ENCODE measurements at regions not wholly inside any gene's neighbourhood (a gene's known extent, or its start where the extent isn't known, plus 50 kb on each side); places are given as distances from the start of the nearest gene placed in this dataset.

DNA sequence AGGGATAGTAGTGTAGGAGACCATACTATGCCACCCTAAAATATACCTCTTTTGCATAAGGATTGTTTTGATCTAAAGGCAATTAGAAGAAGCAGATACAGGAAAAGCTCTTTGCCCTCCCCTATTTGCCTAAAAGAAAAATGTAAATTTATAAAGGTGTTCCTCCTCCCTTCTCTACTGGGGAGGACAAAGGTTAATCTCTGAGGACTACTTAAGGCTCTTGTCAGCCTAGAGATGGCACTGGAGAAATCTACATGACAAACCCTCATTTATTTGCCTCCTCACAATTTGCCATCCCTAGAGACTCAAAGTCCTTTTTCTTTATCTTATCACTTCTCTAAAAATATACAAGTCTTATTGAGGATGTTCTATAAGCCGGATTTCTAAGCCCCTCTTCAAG lies 1021.8 kb downstream of the STPG2 start:
- Histone ChIP-seq H3F3A (ENCODE audit: low read depth) (no peaks in the 10 kb centered on the region), H3K79me2 (ENCODE audit: insufficient read depth, low read length) (no peaks in the 10 kb centered on the region), H3K27me3 (ENCODE audit: insufficient read depth, low read length, poor library complexity, severe bottlenecking) (no peaks in the 10 kb centered on the region), H3K9me2 (replicated peaks; ENCODE audit: low read depth, low read length) (no peaks in the 10 kb centered on the region), H3K4me1 (ENCODE audit: insufficient read depth, low read length, poor library complexity, severe bottlenecking) (no peaks in the 10 kb centered on the region), H3K36me3 (ENCODE audit: insufficient read depth, low read length) (no peaks in the 10 kb centered on the region), H3K4me3 (ENCODE audit: low read length, poor library complexity, severe bottlenecking) (no peak overlapping the region), H3K4me2 (ENCODE audit: low read depth, low read length, poor library complexity, severe bottlenecking) (no peak overlapping the region), H3K9ac (ENCODE audit: low read depth, low read length, poor library complexity, severe bottlenecking) (no peak overlapping the region), H3K9me3 (ENCODE audit: insufficient read depth, low read depth, low read length) (no peaks in the 10 kb centered on the region), H4K20me1 (ENCODE audit: insufficient read depth, low read length, poor library complexity, severe bottlenecking) (no peaks in the 10 kb centered on the region), H2AFZ (ENCODE audit: low read length) (no peak overlapping the region)
- no peak for TF ChIP-seq EZH2phosphoT487 (IDR thresholded peaks at IDR 0.05; ENCODE audit: borderline replicate concordance)
- TF ChIP-seq CTCF (conservative IDR thresholded peaks at IDR 0.05; ENCODE audit: low read length) = no peak

- no peaks in the 10 kb centered on the region for H3K4me1 ChIP-seq (ENCODE audit: insufficient read depth, low read length, poor library complexity, severe bottlenecking)
- H3K9me3 ChIP-seq (ENCODE audit: insufficient read depth, low read depth, low read length) = no peaks in the 10 kb centered on the region
- no peaks in the 10 kb centered on the region for H4K20me1 ChIP-seq (ENCODE audit: insufficient read depth, low read length, poor library complexity, severe bottlenecking)
- no peaks in the 10 kb centered on the region for H3F3A ChIP-seq (ENCODE audit: low read depth)
- no peaks in the 10 kb centered on the region for H3K79me2 ChIP-seq (ENCODE audit: insufficient read depth, low read length)
- H3K4me2 ChIP-seq (ENCODE audit: low read depth, low read length, poor library complexity, severe bottlenecking) = no peak overlapping the region
- no peak overlapping the region for H2AFZ ChIP-seq (ENCODE audit: low read length)
- H3K4me3 ChIP-seq (ENCODE audit: low read length, poor library complexity, severe bottlenecking) = no peak overlapping the region
- no peaks in the 10 kb centered on the region for H3K36me3 ChIP-seq (ENCODE audit: insufficient read depth, low read length)
- no peaks in the 10 kb centered on the region for H3K27me3 ChIP-seq (ENCODE audit: insufficient read depth, low read length, poor library complexity, severe bottlenecking)
- no peak overlapping the region for H3K9ac ChIP-seq (ENCODE audit: low read depth, low read length, poor library complexity, severe bottlenecking)
- no peaks in the 10 kb centered on the region for H3K9me2 ChIP-seq (replicated peaks; ENCODE audit: low read depth, low read length)
- no peak for TF ChIP-seq CTCF (conservative IDR thresholded peaks at IDR 0.05; ENCODE audit: low read length)
- no peak for TF ChIP-seq EZH2phosphoT487 (IDR thresholded peaks at IDR 0.05; ENCODE audit: borderline replicate concordance)
These were observed 1019.7 kb downstream of the STPG2 start for GRCh38 chr4:97123573-97123972.

DNA sequence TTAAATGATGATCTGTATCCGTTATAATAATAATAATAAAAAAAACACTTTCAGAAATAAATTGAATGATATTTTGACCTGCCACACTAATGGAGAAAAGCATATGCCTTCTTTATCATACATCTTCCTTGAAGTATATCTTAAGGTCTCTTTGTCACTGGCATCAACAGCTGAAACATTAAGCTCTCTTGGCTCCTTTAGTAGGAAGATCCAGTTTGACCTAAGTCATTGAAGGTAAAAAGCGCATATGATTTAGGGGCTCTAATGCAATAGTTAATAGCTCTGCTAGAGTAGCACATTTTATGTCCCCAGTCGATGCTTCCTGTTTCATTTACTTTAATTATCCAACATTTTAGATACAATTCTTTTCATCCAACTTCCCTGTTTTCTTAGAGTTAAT lies 1010.8 kb downstream of the STPG2 start:
- no peak overlapping the region for H3K4me3 ChIP-seq (ENCODE audit: low read length, poor library complexity, severe bottlenecking)
- no peak overlapping the region for H3K9ac ChIP-seq (ENCODE audit: low read depth, low read length, poor library complexity, severe bottlenecking)
- TF ChIP-seq CTCF (conservative IDR thresholded peaks at IDR 0.05; ENCODE audit: low read length) (no peak), EZH2phosphoT487 (IDR thresholded peaks at IDR 0.05; ENCODE audit: borderline replicate concordance) (no peak)
- H3K4me2 ChIP-seq (ENCODE audit: low read depth, low read length, poor library complexity, severe bottlenecking) = no peak overlapping the region
- no peak overlapping the region for H2AFZ ChIP-seq (ENCODE audit: low read length)
- no peaks in the 10 kb centered on the region for H3K79me2 ChIP-seq (ENCODE audit: insufficient read depth, low read length)
- H3F3A ChIP-seq (ENCODE audit: low read depth) = no peaks in the 10 kb centered on the region
- no peaks in the 10 kb centered on the region for H3K9me2 ChIP-seq (replicated peaks; ENCODE audit: low read depth, low read length)
- H3K4me1 ChIP-seq (ENCODE audit: insufficient read depth, low read length, poor library complexity, severe bottlenecking) = no peaks in the 10 kb centered on the region
- no peaks in the 10 kb centered on the region for H4K20me1 ChIP-seq (ENCODE audit: insufficient read depth, low read length, poor library complexity, severe bottlenecking)
- no peaks in the 10 kb centered on the region for H3K36me3 ChIP-seq (ENCODE audit: insufficient read depth, low read length)
- H3K27me3 ChIP-seq (ENCODE audit: insufficient read depth, low read length, poor library complexity, severe bottlenecking) = no peaks in the 10 kb centered on the region
- no peaks in the 10 kb centered on the region for H3K9me3 ChIP-seq (ENCODE audit: insufficient read depth, low read depth, low read length)
